GM12878 (cell line): ENCODE measurements at regions not wholly inside any gene's neighbourhood (a gene's known extent, or its start where the extent isn't known, plus 50 kb on each side); places are given as distances from the start of the nearest gene placed in this dataset.

Experiments
- ATAC-seq: fragments of 200-7000 bp; cut with Tn5 transposase; 3 replicates; pipeline ENCODE4 v1.9.1; 2020; ENCODE audit warnings: mild to moderate bottlenecking, moderate library complexity
- BruUV-seq: library from RNA; stranded (reverse); fragments of 400-500 nt; replicated peaks from 2 replicates; lab custom pipeline; 2021; lab: Mats Ljungman, UMichigan
- CTCF ChIA-PET: fragments of 300-600 bp; sonication (Branson Sonifier 250); formaldehyde crosslinking; extraction: SDS; loops from one replicate; lab custom pipeline; 2021; ENCODE audit warnings: inconsistent platforms; lab: Yijun Ruan, JAX
- POLR2A ChIA-PET: fragments of 350-600 bp; formaldehyde crosslinking; extraction: SDS; loops from one replicate; lab custom pipeline; 2021; ENCODE audit warnings: inconsistent platforms; lab: Charles Lee
- RAD21 ChIA-PET: fragments of 300-600 bp; sonication (Branson Sonifier 250); formaldehyde crosslinking; loops from one replicate; lab custom pipeline; 2023; ENCODE audit warnings: antibody characterized with exemption; ENCODE audit not compliant: unreplicated experiment; lab: Charles Lee
- SMC1A ChIA-PET: fragments of 300-600 bp; sonication (Branson Sonifier 250); formaldehyde crosslinking; loops from one replicate; lab custom pipeline; 2023; ENCODE audit not compliant: unreplicated experiment, uncharacterized antibody; lab: Charles Lee
- DNase-seq: peaks from one replicate; pipeline ENCODE4 v3.0.0-alpha.2; 2011; ENCODE audit warnings: low read depth, low spot score
- FAIRE-seq: peaks from 3 replicates; lab custom pipeline; 2011; peaks lifted over from hg19 to GRCh38; lab: Jason Lieb, UNC
- H2AFZ ChIP-seq: 2 replicates; pipeline ENCODE4 v1.6.0; 2011; ENCODE audit warnings: low read depth, low read length, control low read depth; ENCODE audit not compliant: control insufficient read depth
- H3K27ac ChIP-seq: 2 replicates; pipeline ENCODE4 v1.5.1; 2011; ENCODE audit warnings: control low read depth; ENCODE audit not compliant: control insufficient read depth, insufficient read depth
- H3K27me3 ChIP-seq, 2 experiments: replicated peaks in 1 of 2; 2 replicates each; pipeline versions ENCODE4 v1.6.0 to v1.6.1; 2011; ENCODE audit warnings: low read length in 1 of 2; ENCODE audit not compliant: control insufficient read depth in 2 of 2, insufficient read depth in 2 of 2
- H3K36me3 ChIP-seq, 2 experiments: 2 replicates each; pipeline ENCODE4 v1.5.1; 2011; ENCODE audit warnings: low read length in 1 of 2; ENCODE audit not compliant: control insufficient read depth in 2 of 2, insufficient read depth in 2 of 2
- H3K4me1 ChIP-seq: 2 replicates; pipeline ENCODE4 v1.6.1; 2011; ENCODE audit warnings: mild to moderate bottlenecking, low read length, moderate library complexity, mixed read lengths; ENCODE audit not compliant: control insufficient read depth, insufficient read depth
- H3K4me2 ChIP-seq: 2 replicates; pipeline ENCODE4 v1.6.0; 2011; ENCODE audit warnings: control low read depth; ENCODE audit not compliant: control insufficient read depth, insufficient read depth
- H3K4me3 ChIP-seq: fragments of 200-600 bp; sonication (generic); 2 replicates; pipeline ENCODE4 v1.5.1; 2016
- H3K79me2 ChIP-seq: 2 replicates; pipeline ENCODE4 v1.6.0; 2011; ENCODE audit warnings: low read length; ENCODE audit not compliant: control insufficient read depth, insufficient read depth
- H3K9ac ChIP-seq: 2 replicates; pipeline ENCODE4 v1.8.0; 2011; ENCODE audit warnings: low read length, control low read depth, mixed read lengths; ENCODE audit not compliant: control insufficient read depth, insufficient read depth
- H3K9me3 ChIP-seq: replicated peaks from 3 replicates; pipeline ENCODE4 v1.5.1; 2011; ENCODE audit warnings: mild to moderate bottlenecking, low read length; ENCODE audit not compliant: control insufficient read depth, insufficient read depth
- H4K20me1 ChIP-seq: 2 replicates; pipeline ENCODE4 v1.6.0; 2011; ENCODE audit not compliant: control insufficient read depth, insufficient read depth
- BACH1 ChIP-seq: fragments of 450-650 bp; IDR thresholded peaks from 2 replicates; pipeline ENCODE4 v1.6.1; 2017; ENCODE audit warnings: mild to moderate bottlenecking, borderline replicate concordance
- HCFC1 ChIP-seq: fragments of 150-350 bp; IDR thresholded peaks from 2 replicates; pipeline ENCODE4 v1.6.1; 2014; ENCODE audit warnings: low read length
- HSF1 ChIP-seq: fragments of 150-350 bp; IDR thresholded peaks from 2 replicates; pipeline ENCODE4 v1.6.1; 2014; ENCODE audit warnings: mild to moderate bottlenecking, low read depth, low read length
- IKZF1 ChIP-seq: fragments of 450-650 bp; conservative IDR thresholded peaks from 2 replicates; pipeline ENCODE4 v1.6.1; 2017; ENCODE audit warnings: antibody characterized with exemption, mild to moderate bottlenecking
- IKZF2 ChIP-seq, 2 experiments: fragments of 450-650 bp; IDR thresholded peaks; 2 replicates each; pipeline ENCODE4 v1.6.1; 2017; ENCODE audit warnings: mild to moderate bottlenecking in 2 of 2, moderate library complexity in 2 of 2
- NBN ChIP-seq: fragments of 450-650 bp; IDR thresholded peaks from 2 replicates; pipeline ENCODE4 v1.6.1; 2016
- NFIC ChIP-seq: IDR thresholded peaks from 2 replicates; pipeline ENCODE4 v1.6.1; 2012; ENCODE audit warnings: low read depth, mild to moderate bottlenecking, inconsistent platforms, low read length, moderate library complexity
- NR2C2 ChIP-seq: IDR thresholded peaks from 2 replicates; pipeline ENCODE4 v1.6.1; 2011; ENCODE audit warnings: borderline replicate concordance, low read depth; ENCODE audit not compliant: control insufficient read depth, insufficient read length
- PBX3 ChIP-seq: IDR thresholded peaks from 2 replicates; pipeline ENCODE4 v1.6.1; 2011; ENCODE audit warnings: mild to moderate bottlenecking, low read depth, low read length, moderate library complexity; ENCODE audit not compliant: insufficient replicate concordance
- REST ChIP-seq: IDR thresholded peaks from 2 replicates; pipeline ENCODE4 v1.6.1; 2012; ENCODE audit warnings: mild to moderate bottlenecking, low read depth, low read length
- TARDBP ChIP-seq: IDR thresholded peaks from 2 replicates; pipeline ENCODE4 v1.6.1; 2016; ENCODE audit warnings: borderline replicate concordance
- TCF12 ChIP-seq: IDR thresholded peaks from 2 replicates; pipeline ENCODE4 v1.6.1; 2011; ENCODE audit warnings: low read depth, mild to moderate bottlenecking, low read length
- USF1 ChIP-seq: IDR thresholded peaks from 2 replicates; pipeline ENCODE4 v1.6.1; 2011; ENCODE audit warnings: borderline replicate concordance, low read depth, mild to moderate bottlenecking, moderate library complexity, mixed read lengths, low read length; ENCODE audit not compliant: insufficient read depth; ENCODE audit errors: extremely low read length
- YBX1 ChIP-seq: fragments of 450-650 bp; IDR thresholded peaks from 2 replicates; pipeline ENCODE4 v1.6.1; 2016; ENCODE audit warnings: antibody characterized with exemption
- YY1 ChIP-seq: IDR thresholded peaks from 2 replicates; pipeline ENCODE4 v1.6.1; 2011; ENCODE audit warnings: low read depth, mild to moderate bottlenecking, low read length
- ZBTB4 ChIP-seq: fragments of 450-650 bp; formaldehyde crosslinking; IDR thresholded peaks from 2 replicates; pipeline ENCODE4 v1.4.0; 2022; ENCODE audit warnings: mild to moderate bottlenecking, moderate library complexity
- WGBS: methylation state at CpG from one replicate; pipeline ENCODE4 v1.1.6; 2016; ENCODE audit warnings: low lambda C conversion rate; ENCODE audit not compliant: insufficient replicate concordance, insufficient coverage; ENCODE audit errors: missing lambda C conversion rate; 5-methylcytosine and 5-hydroxymethylcytosine counted together
- in situ Hi-C: fragments of 300-500 bp; cut with MboI; formaldehyde crosslinking; loops from 9 replicates; pipeline ENCODE4 v1.14.3; 2018; ENCODE audit warnings: mixed read lengths
- intact Hi-C: fragments of 100-400 bp; cut with micrococcal nuclease; formaldehyde crosslinking; loops from one replicate; pipeline ENCODE4 v1.14.2; 2022; ENCODE audit not compliant: unreplicated experiment

DNA sequence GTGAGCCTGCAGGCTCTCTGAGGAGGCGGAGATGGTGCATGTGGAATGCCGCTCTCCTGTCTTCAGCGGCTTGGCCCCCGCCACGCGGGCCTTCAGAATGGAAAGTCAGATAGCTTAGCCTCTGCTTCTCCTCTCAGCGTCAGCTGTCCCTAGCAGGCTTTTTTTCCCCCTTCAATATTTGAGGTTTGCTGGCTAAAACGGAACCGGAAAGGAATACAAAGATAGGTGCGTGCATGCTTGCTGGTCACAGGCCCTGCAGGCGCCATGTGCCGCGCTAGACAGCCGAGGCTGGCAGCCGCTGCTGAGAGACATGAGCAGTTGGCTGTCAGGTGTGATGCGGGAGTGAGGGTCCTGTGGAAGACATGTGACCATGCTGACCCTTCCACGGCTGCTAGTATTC is 161.2 kb upstream of the COBL start:
- Histone ChIP-seq H2AFZ (no peak overlapping the region), H3K27ac (no peak overlapping the region), H3K36me3 (no peaks in the 10 kb centered on the region), H3K4me2 (no peak overlapping the region), H3K27me3 (no peaks in the 10 kb centered on the region), H4K20me1 (no peaks in the 10 kb centered on the region), H3K4me1 (no peaks in the 10 kb centered on the region), H3K79me2 (no peaks in the 10 kb centered on the region), H3K4me3 (no peak overlapping the region), H3K9ac (no peak overlapping the region), H3K9me3 (no peaks in the 10 kb centered on the region; the same call in 2 of the 3 replicates)
- FAIRE-seq (no peak), ATAC-seq (no peak), DNase-seq (no peak)
- no TSS peak for BruUV-seq
- SMC1A ChIA-PET = no interaction called here
- 90% methylated on average over 16 of the region's 17 CpGs for WGBS
- RAD21 ChIA-PET = no interaction called here
- POLR2A ChIA-PET = no interaction called here
- in situ Hi-C loops (no loop called here), intact Hi-C loops (no loop called here)
- CTCF ChIA-PET = no interaction called here
- TF ChIP-seq REST (no peak), NBN (no peak), YBX1 (no peak), HCFC1 (no peak), YY1 (no peak), IKZF2 (IDR thresholded peaks at IDR 0.05) (no peak), TCF12 (no peak), USF1 (no peak), NR2C2 (no peak), NFIC (no peak), PBX3 (no peak), BACH1 (no peak), ZBTB4 (CRISPR knock-in tag) (no peak), HSF1 (no peak), TARDBP (no peak), IKZF1 (no peak)
